OCI-M1 (cell line): ENCODE measurements at regions not wholly inside any gene's neighbourhood (a gene's known extent, or its start where the extent isn't known, plus 50 kb on each side); places are given as distances from the start of the nearest gene placed in this dataset.
"Not testable (repeated sequence)": the region's sequence is repeated elsewhere in the genome, so short reads cannot be mapped to it uniquely, and the experiment has no call there.

Experiments used
- DNase-seq: peaks from one replicate; lab custom pipeline; 2025; lab: John Stamatoyannopoulos, UW

DNA sequence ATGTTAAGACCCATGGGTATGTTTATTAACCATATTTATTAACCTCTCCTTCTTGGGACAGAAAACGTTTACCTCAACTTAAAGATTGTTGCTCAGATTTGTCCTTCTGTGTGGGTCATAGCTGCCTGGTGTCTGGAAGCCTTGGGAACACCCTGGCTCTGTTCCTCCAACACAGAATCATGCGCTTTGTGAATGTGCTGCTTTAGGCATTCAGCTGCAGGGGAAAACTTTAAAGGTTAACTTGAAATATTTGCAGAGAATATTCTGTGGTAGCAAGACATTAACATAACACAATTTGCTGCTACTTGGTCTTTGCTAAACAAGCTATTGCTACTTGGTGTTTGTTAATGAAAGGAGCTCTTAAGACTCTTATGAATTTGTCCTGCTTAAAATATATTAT is 50.5 kb upstream of the THOC3 start:
- DNase-seq, result not testable (repeated sequence)

DNA sequence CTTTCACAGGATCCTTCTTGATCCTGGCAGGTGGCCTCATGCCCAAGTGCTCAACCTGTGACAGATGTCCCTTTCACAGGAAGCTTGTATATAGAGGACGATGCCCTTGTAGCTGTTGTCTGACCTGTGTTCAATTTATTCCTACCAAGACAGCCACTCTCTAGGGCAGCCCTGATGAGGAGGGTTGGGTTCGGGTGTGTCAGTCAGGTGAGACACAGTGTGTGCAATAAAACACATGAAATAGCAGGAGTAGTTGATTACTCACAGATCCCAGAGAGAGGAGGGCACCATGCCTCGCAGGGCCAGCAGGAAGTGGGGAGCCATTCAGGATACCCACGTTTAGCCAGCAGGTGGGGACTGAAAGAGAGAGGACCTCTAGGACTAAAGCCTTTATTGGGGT is 52.7 kb upstream of the THOC3 start:
- not testable (repeated sequence) for DNase-seq

DNA sequence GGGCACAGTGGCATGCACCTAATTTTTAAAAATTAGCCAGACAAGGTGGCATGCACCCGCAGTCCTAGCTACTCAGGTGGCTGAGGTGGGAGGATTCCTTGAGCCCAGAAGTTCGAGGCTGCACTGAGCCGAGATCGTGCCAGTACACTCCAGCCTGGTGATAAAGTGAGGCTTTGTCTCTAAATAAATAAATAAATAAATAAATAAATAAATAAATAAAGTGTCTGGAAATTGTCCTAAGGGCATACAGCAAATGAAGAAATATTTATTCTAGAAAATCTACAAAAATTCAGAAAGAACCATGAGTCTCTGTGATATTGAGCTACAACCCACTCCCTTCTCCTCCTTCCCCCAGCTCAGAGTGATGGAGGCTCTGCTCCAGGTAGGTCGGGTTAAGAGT is 55.4 kb upstream of the THOC3 start:
- DNase-seq, result not testable (repeated sequence)

DNA sequence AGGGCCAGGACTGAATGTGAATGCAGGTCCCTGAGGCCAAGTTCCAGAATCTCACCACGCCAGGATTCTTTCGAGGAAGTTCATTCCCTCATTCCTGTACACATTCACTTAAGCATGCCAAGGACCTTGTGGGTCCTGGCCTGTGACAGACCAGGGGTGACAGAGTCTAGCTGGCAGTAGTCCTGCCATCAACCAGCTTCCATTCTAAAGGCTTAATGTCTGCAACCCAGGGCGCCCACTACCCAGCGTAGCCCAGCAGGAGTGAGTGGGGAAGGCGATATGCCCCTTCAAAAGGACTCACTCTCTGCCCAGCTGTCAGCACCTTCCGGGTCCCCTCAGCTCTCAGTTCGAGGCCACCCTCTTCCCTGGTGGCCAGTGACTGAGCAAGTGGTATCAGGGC is 61.3 kb upstream of the THOC3 start:
- not testable (repeated sequence) for DNase-seq

DNA sequence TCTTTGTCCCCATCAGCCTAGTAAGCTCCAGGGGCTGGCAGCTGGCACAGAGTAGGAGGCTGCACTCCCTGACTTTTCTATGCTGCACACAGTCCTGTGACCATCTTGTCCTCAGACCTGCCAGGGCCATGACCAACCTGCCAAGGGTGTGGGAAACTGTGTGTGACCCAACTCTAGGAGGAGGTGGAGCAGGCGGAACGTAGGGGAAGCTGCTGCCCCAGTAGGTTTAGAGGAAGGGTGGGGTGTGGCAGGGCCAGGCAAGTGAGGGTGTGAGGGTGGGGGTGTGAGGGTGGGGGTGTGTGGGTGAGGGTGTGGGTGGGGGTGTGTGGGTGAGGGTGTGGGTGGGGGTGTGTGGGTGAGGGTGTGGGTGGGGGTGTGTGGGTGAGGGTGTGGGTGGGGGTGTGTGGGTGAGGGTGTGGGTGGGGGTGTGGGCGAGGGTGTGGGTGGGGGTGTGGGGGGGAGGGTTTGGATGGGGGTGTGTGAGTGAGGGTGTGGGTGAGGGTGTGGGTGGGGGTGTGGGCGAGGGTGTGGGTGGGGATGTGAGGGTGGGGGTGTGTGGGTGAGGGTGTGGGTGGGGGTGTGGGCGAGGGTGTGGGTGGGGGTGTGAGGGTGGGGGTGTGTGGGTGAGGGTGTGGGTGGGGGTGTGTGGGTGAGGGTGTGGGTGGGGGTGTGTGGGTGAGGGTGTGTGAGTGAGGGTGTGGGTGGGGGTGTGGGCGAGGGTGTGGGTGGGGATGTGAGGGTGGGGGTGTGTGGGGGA is 62.4 kb upstream of the THOC3 start:
- DNase-seq, result not testable (repeated sequence)

DNA sequence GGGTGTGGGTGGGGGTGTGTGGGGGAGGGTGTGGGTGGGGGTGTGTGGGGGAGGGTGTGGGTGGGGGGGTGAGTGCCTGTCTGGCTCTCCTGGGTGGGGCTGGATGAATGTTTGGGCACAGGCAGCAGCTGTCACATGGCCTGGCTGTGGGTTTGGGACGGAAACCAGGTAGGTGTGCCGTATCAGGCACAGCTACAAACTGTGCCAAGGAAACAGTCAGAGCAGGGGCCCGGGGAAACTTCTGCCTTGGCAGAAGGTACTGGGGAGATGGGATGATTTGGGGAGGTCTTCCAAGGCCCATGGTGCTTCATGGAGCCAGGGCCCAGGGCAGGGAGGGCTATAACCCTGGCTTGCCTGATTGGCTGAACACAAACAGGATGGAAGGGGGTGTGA is 63.0 kb upstream of the THOC3 start:
- not testable (repeated sequence) for DNase-seq

DNA sequence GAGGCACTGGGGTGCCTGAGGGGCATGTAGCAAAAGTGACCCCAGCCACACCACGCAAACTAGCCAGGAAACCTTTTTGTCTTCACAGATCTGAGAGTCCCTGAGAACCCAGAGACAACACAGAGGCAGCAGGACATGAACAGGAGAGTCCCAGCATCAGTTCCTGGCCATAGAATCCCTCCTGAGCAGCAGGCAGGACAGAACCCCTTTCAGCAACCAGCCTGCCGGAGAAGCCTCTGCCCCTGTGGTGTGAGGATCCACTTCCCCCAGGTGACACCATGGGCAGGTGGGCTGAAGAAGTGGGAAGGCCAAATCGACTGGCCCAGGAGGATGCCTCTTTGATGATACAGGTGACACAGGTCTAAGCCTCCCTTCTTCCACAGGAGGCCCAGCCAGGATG is 65.1 kb upstream of the THOC3 start:
- not testable (repeated sequence) for DNase-seq

DNA sequence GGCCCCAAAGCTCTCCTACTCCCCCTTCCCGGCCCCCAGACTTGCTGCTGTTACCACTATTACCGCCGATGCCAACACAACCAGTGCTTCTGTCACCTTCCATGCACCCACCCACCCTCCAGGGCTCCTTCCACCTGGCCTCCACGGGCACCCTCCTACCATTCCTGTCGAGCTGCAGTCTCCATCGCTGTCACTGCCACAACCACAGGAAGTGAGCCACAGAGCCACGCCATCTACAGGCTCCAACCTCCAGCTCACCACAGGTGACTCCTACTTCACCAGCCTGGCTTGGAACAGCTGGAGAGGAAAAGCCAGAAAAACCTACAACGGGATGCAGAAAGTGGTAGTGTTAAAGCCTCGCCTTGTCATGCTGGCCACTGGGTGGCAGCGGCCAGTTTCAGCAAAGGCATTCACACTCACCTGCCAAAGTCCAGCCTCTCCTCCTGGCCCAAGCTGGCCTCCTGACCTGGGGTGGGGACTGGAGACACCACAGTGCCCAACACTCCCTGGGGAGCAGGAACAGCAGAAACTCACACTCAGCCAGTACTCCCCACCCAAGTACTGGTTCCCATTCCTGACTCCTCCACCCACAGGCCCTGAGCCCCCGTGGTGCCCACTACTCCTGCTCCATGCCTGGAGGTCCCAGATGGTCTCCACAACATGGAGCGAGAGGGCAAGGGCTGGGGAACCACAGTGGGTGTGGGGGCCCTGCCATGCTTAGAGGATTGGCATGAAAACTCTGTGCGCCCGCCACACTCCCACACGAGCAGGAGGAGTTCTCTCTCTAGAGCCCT is 66.5 kb upstream of the THOC3 start:
- not testable (repeated sequence) for DNase-seq

DNA sequence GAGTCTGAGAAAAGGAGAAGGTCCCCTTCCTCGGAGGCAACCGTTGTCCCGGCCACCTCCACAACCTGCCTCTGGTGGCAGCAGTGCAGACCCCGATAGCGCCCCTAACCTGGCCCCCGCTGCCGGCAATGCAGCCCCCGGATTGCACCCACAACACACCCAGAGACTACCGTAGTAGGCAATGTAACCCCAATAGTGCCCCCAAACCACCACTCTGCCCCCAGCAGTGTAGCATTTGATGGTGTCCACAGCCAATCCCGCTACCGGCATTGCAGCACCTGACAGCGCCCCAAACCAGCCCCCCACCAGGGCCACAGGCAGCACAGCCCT is 67.1 kb upstream of the THOC3 start:
- not testable (repeated sequence) for DNase-seq

DNA sequence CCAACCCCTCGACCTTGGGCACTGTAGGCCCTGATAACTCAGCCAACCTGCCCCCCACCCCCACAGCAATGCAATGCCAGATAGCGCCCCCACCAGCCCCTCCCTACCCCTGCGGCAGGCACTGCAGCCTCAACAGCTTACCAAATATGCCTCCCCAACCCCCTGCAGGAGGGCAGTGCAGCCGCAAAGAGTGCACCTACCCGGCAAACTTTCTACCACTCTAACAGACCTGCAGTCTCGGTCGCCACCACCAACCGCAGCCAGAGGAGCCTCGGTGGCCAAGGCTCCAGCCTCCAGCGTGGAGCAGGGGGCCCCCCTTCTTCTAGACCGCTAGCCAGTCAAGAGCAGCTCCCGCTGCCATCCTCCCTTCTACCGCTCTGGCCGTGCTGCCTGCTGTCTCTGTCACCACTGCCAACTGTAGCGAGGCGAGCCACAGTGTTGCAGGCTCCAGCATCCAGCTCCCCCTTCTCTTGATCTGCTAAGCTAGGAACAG is 67.7 kb upstream of the THOC3 start:
- not testable (repeated sequence) for DNase-seq

DNA sequence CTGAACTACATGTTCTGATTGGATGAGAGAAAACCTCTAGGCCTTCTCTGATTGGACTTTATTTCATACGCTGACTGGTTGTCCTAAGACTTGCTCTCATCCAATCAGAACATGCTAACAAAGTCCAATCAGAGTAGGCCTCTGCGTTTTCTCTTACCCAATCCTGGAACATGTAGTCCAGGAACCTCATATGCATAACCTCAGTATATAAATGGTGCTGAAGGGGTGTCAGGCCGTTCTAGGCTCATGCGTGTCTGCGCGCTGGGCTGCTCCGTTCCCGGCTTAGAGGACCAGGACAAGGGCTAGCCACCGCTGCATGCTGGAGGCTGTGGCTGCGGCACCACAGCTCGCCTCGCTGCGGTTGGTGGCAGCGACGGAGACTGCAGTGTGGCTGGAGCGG is 68.3 kb upstream of the THOC3 start:
- DNase-seq, result not testable (repeated sequence)

DNA sequence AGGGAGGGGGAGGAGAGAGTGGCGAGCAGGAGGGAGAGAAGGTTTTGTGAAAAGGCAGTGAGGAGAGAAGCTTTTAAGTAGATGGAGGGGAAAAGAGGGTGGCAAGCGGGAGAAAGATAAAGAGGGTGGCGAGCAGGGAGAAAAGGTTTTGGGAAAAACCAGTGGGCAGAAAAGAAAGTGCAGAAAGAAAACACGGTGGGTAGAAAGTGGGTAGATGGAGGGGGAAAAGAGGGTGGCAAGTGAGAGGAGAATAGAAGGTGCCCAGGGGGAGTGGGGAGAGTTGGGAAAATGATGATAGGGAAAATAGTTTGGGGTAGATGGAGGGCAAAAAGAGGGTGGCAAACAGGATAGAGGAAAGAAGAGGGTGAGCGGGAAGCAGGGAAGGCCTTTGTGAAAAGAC is 69.1 kb upstream of the THOC3 start:
- not testable (repeated sequence) for DNase-seq

DNA sequence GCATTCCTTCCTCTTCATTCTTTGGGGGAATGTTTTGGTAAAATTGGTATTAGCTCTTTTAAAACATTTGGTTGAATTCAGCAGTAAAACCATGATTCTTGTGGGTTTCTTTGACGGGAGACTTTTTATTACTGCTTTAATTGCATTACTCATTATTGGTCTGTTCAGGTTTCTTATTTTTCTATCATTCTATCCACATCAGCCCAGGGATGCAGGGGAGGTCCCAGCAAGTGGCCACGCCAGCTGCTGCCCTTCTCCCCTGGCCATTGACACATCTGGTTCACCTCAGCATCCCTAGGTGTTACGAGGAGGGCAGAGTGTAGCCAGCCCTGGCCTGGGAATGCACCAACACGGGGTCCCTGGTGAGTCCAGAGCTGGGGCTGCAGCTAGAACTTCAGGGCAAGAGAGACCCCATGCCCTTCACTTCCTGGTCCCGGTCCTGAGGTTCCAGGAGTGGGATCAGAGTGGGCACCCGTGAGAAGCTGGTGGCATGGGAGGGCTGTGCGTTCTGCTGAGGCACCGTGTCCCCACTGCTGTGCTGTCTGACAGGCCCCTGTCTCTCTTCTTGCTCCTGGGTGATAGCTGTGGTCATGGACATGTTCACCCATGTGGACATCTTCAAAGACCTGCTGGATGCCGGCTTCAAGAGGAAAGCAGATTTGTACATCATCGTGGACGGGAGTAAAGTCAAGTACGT is 72.1 kb upstream of the THOC3 start:
- DNase-seq, result not testable (repeated sequence)

DNA sequence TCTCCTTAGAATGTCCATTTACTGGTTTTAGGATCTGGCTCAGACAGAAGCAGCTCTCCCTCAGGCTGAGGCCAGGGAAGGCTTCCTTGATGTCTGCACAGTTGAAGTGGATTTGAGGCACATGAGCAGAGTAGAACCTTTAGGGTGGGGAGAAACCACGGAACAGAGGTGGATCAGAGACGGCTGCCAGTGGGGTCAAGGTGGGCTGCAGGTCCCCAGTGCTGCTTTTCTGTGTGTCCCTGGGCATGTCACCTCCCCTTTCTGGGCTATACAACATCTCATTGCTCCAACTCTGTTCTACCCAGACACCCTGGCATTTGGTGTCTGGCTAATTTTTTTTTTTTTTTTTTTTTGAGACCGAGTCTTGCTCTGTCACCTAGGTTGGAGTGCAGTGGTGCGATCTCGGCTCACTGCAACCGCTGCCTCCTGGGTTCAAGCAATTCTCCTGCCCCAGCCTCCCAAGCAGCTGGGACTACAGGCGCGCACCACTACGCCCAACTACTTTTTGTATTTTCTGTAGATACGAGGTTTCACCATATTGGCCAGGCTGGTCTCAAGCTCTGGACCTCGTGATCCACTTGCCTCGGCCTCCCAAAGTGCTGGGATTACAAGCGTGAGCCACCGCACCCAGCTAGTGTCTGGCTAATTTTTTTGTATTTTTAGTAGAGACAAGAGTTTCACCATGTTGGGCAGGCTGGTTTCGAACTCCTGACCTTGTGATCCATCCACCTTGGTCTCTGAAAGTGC is 73.3 kb upstream of the THOC3 start:
- not testable (repeated sequence) for DNase-seq

DNA sequence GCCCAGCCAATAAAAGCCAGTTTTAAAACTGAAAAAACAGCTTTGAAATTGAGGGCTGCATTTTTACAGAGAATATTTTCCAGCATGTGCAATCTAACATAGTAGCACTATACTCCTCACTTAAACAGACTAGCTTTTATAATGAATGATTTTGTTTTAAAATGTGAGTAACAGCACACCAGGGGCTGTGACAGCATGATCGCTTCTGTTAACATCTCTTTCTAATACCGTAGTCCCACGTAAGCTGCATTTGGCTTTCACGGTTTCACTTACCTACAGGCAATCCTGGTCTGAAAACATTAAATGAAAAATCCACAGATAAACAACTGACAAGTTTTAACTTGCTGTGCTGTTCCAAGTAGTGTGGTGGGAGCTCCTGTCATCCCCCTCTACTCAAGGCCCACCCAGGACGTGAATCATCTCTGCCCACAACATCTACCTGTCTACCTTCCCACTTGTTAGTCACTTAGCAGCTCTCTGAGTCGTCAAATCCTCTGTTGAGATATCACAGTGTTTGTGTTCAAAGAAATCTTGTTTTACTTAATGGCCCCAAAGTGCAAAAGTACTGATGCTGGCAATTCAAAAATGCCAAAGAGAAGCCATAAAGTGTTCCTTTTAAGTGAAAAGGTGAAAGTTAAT is 74.0 kb upstream of the THOC3 start:
- not testable (repeated sequence) for DNase-seq

DNA sequence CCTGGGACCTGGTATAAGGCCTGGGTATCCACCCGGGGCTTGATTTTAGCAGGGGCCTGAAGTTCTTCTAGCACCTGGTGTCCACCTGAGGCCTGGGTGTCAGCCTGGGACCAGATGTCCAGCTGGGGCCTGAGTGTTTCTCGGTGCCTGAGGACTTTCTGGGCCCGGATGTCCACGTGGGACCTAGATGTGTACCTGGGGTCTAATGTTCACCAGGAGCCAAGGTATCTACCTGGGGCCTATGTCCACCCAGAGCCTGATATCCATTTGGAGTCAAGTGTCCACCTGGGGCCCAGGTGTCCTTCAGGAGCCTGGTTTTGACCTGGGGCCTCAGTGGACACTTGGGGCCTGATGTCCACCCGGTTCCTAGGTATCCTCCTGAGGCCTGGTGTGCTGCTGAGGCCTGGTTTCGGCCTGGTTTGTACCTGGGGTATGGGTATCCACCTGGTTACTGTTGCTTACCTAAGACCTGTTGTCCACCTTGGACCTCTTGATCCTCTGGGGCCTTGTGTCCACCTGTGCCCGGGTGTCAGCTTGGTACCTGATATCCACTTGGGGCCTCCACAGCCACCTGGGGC is 75.2 kb upstream of the THOC3 start:
- DNase-seq, result not testable (repeated sequence)

DNA sequence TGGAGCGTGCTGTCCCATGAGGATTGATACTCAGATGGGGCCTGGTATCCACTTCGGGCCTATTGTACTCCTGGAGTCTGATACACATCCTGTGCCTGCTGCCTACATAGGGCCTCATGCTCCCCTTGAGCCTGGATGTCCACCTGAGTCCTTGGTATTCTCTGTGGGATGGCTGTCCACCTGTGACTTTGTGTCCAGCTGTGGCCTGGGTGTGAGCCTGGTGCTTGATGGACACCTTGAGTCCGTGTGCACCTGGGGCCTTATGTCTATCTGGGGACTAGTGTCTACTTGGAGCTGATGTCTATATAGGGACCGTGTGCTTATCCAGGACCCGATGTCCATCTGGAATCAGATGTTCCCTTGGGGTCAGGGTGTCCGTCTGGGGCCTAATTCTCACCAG is 75.9 kb upstream of the THOC3 start:
- DNase-seq, result not testable (repeated sequence)

DNA sequence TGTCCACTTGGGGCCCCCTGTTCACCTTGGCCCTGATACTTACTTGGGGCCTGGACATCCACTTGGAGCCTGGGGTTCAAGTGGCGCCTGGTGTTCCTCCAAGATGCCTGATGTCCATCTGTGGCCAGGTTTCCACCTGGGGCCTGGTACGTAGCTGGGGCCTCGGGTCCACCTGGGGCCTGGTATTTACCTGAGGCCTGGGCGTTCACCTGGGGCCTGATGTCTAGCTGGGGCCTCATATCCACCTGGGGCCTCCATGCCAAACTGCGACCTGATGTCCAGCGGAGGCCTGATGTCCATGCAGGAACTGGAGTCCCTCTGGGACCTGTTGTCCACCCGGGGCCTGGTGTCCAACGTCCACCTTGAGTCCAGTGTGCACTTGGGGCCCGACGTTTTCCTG is 76.3 kb upstream of the THOC3 start:
- DNase-seq, result not testable (repeated sequence)

DNA sequence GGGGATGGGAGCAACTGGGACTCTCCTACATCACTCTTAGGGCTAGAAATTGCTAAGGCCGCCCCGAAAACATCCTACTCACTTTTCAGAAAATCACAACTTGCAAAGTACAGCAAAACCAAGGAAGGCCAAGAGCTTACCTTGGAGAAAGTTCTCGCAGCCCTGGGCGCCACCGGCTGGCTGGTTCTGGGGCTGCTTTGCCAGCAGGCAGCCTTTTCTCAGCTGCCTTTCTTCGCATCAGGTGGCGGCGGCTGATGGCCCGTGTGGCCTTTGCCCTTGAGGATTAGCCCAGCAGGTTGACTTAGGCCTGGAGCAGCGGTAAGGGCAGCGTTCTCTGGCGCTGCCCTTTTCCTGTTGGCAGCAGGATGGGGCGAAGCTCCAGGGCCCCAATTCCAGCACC is 77.3 kb upstream of the THOC3 start:
- DNase-seq, result not testable (repeated sequence)

DNA sequence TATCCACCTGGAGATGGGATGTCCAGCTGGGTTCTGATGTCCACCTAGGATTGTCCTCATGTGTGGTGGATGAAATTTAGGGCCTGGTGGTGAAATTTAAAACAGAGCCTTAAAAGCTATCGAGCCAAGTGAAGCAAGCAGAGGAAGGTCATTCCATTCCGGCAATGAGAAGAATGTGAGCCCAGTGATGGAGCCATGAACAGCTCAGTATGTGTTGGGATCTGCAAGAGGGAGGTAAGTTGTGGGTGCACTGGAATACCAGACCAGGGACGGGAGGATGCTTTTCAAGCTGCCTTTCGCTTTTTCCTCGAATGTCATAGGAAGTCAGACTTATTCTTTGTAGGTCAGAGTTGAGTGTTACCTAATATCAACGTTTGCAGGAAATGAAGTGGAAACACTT is 80.6 kb upstream of the THOC3 start:
- DNase-seq, result not testable (repeated sequence)
